HL-60 (cell line): ENCODE measurements at regions not wholly inside any gene's neighbourhood (a gene's known extent, or its start where the extent isn't known, plus 50 kb on each side); places are given as distances from the start of the nearest gene placed in this dataset.

ENCODE experiments used
- DNase-seq, 2 experiments: peaks; one replicate each; pipeline ENCODE4 v3.0.0-alpha.2; 2010 to 2020; ENCODE audit warnings: low read depth in 1 of 2, low spot score in 1 of 2
- H3K27ac ChIP-seq: fragments of 250-450 bp; sonication (Bioruptor Pico); replicated peaks from 2 replicates; pipeline ENCODE4 v1.5.1; 2020; ENCODE audit warnings: mild to moderate bottlenecking, moderate library complexity
- H3K27me3 ChIP-seq: fragments of 250-450 bp; sonication (Bioruptor Pico); 2 replicates; pipeline ENCODE4 v1.5.1; 2021; ENCODE audit warnings: mild to moderate bottlenecking, moderate library complexity; ENCODE audit not compliant: insufficient read depth, poor library complexity, severe bottlenecking
- H3K4me3 ChIP-seq: replicated peaks from 2 replicates; pipeline ENCODE4 v1.5.1; 2011; ENCODE audit warnings: mild to moderate bottlenecking, control low read depth, low read length; ENCODE audit not compliant: insufficient read depth
- GABPA ChIP-seq: IDR thresholded peaks from 2 replicates; pipeline ENCODE4 v1.6.1; 2012; ENCODE audit warnings: low read depth
- POLR2AphosphoS5 ChIP-seq: IDR thresholded peaks from 2 replicates; pipeline ENCODE4 v1.6.1; 2012; ENCODE audit warnings: low read depth
- SPI1 ChIP-seq: IDR thresholded peaks from 2 replicates; pipeline ENCODE4 v1.6.1; 2012; ENCODE audit warnings: low read depth, mild to moderate bottlenecking, borderline replicate concordance
- TF ChIP-seq, protein P1 (sequence below): IDR thresholded peaks from 2 replicates; pipeline ENCODE4 v1.6.1; 2012; ENCODE audit warnings: low read depth; ENCODE audit not compliant: insufficient replicate concordance
- TF ChIP-seq, protein P2 (sequence below): IDR thresholded peaks from one replicate; pipeline ENCODE4 v1.5.1; 2011; ENCODE audit warnings: low read length, control low read depth, inconsistent platforms; ENCODE audit not compliant: insufficient read depth

DNA sequence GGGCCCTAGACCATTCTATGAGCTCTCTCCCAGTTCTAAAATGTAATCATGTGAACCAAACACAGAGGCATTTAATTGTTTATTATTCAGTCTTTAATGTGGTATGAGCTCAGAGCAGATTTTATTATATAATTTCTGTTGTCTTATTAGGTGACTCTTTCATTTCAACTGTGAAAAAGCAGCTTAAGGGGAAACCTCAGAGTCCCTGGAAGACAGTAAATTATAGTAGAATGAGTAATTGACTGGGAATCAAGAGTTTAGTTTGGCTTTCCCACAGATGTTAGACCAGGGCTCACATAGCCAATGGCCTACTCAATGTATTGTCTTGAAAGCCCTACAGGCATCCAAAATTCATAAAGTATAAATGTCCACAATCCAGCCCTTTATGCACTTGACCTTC lies 390.4 kb upstream of the SLC35B3 start:
- TF ChIP-seq, protein P1, sequence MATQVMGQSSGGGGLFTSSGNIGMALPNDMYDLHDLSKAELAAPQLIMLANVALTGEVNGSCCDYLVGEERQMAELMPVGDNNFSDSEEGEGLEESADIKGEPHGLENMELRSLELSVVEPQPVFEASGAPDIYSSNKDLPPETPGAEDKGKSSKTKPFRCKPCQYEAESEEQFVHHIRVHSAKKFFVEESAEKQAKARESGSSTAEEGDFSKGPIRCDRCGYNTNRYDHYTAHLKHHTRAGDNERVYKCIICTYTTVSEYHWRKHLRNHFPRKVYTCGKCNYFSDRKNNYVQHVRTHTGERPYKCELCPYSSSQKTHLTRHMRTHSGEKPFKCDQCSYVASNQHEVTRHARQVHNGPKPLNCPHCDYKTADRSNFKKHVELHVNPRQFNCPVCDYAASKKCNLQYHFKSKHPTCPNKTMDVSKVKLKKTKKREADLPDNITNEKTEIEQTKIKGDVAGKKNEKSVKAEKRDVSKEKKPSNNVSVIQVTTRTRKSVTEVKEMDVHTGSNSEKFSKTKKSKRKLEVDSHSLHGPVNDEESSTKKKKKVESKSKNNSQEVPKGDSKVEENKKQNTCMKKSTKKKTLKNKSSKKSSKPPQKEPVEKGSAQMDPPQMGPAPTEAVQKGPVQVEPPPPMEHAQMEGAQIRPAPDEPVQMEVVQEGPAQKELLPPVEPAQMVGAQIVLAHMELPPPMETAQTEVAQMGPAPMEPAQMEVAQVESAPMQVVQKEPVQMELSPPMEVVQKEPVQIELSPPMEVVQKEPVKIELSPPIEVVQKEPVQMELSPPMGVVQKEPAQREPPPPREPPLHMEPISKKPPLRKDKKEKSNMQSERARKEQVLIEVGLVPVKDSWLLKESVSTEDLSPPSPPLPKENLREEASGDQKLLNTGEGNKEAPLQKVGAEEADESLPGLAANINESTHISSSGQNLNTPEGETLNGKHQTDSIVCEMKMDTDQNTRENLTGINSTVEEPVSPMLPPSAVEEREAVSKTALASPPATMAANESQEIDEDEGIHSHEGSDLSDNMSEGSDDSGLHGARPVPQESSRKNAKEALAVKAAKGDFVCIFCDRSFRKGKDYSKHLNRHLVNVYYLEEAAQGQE: no peak
- no peak for TF ChIP-seq POLR2AphosphoS5
- Histone ChIP-seq H3K27ac (no peak overlapping the region), H3K4me3 (no peak overlapping the region), H3K27me3 (no peaks in the 10 kb centered on the region)
- no peak for DNase-seq

DNA sequence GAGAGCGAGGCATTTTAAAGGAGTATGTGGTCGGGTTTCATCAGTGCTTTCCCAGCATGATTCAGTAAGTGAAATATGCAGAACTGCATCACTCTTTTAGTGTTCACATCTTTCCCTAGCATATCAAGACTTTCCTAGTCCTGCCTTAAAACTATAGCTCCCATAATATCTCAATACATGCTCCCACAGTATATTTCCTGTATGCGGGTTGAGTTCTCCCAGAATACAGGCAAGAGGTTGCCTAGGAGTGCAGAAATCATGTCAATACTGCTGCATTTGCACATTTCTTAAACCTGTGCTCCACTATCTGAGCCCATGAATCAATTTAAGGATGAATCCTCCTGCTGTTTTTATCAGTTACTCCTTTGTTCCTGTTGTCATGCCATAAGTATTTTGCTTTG lies 386.6 kb upstream of the SLC35B3 start:
- Histone ChIP-seq H3K4me3 (no peak overlapping the region), H3K27me3 (no peaks in the 10 kb centered on the region), H3K27ac (no peak overlapping the region)
- TF ChIP-seq GABPA (no peak), POLR2AphosphoS5 (no peak), SPI1 (no peak)
- TF ChIP-seq, protein P2, sequence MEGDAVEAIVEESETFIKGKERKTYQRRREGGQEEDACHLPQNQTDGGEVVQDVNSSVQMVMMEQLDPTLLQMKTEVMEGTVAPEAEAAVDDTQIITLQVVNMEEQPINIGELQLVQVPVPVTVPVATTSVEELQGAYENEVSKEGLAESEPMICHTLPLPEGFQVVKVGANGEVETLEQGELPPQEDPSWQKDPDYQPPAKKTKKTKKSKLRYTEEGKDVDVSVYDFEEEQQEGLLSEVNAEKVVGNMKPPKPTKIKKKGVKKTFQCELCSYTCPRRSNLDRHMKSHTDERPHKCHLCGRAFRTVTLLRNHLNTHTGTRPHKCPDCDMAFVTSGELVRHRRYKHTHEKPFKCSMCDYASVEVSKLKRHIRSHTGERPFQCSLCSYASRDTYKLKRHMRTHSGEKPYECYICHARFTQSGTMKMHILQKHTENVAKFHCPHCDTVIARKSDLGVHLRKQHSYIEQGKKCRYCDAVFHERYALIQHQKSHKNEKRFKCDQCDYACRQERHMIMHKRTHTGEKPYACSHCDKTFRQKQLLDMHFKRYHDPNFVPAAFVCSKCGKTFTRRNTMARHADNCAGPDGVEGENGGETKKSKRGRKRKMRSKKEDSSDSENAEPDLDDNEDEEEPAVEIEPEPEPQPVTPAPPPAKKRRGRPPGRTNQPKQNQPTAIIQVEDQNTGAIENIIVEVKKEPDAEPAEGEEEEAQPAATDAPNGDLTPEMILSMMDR: no peak
- TF ChIP-seq, protein P1: no peak
- DNase-seq: no peak

DNA sequence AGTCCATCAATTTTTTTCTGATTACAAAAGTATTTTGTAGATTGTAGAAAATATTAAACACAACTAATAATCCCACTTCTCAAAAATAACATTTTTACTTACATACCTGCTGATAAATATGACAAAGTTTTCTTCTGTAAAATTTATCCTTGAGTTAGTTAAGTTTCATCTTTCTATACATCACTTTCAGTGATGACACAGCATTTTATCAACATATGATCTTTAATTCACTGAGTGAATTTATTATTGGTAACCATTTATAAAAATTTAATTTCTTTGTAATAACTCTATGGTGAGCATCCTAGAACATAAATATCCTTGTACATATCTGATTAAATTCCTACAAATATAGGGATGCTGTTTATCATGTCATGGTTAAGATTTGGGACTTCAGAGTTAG lies 385.0 kb upstream of the SLC35B3 start:
- no peak overlapping the region for H3K27ac ChIP-seq
- DNase-seq: no peak
- TF ChIP-seq, protein P2: no peak
- TF ChIP-seq, protein P1: no peak
- TF ChIP-seq SPI1: no peak
- TF ChIP-seq POLR2AphosphoS5: no peak
- TF ChIP-seq GABPA: no peak

DNA sequence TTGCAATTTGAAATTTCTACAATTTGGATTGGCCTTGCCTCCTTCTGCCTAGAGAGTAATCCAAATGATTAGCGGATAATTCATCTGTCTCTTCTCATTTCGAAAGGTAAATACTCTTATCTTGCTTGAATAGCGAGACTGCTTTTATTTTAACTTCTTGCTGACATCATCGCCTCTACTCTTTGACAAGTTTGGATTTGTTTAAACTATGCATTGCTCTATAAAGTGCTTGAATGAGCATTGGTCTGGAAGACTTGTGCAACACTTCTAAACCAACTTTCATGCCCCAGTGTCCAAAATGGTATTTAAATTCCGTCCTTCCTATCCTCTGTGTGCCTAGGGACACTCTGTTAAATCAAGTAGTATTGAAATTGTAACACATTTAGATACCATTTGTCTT lies 384.1 kb upstream of the SLC35B3 start:
- H3K27ac ChIP-seq: no peak overlapping the region
- TF ChIP-seq SPI1: no peak
- TF ChIP-seq, protein P1: no peak
- TF ChIP-seq GABPA: no peak
- TF ChIP-seq, protein P2: no peak
- no peak for TF ChIP-seq POLR2AphosphoS5
- no peak for DNase-seq
- no peaks in the 10 kb centered on the region for H3K27me3 ChIP-seq
- H3K4me3 ChIP-seq: no peak overlapping the region

More for the DNA sequence above, 385.0 kb upstream of the SLC35B3 start:
- Histone ChIP-seq H3K27me3 (no peaks in the 10 kb centered on the region), H3K4me3 (no peak overlapping the region)
